GM12878 (cell line): ENCODE measurements at regions not wholly inside any gene's neighbourhood (a gene's known extent, or its start where the extent isn't known, plus 50 kb on each side); places are given as distances from the start of the nearest gene placed in this dataset.

Experiments used
- ATAC-seq: fragments of 200-7000 bp; cut with Tn5 transposase; 3 replicates; pipeline ENCODE4 v1.9.1; 2020; ENCODE audit warnings: mild to moderate bottlenecking, moderate library complexity
- BruUV-seq: library from RNA; stranded (reverse); fragments of 400-500 nt; replicated peaks from 2 replicates; lab custom pipeline; 2021; lab: Mats Ljungman, UMichigan
- CTCF ChIA-PET: fragments of 300-600 bp; sonication (Branson Sonifier 250); formaldehyde crosslinking; extraction: SDS; loops from one replicate; lab custom pipeline; 2021; ENCODE audit warnings: inconsistent platforms; lab: Yijun Ruan, JAX
- POLR2A ChIA-PET: fragments of 350-600 bp; formaldehyde crosslinking; extraction: SDS; loops from one replicate; lab custom pipeline; 2021; ENCODE audit warnings: inconsistent platforms; lab: Charles Lee
- RAD21 ChIA-PET: fragments of 300-600 bp; sonication (Branson Sonifier 250); formaldehyde crosslinking; loops from one replicate; lab custom pipeline; 2023; ENCODE audit warnings: antibody characterized with exemption; ENCODE audit not compliant: unreplicated experiment; lab: Charles Lee
- SMC1A ChIA-PET: fragments of 300-600 bp; sonication (Branson Sonifier 250); formaldehyde crosslinking; loops from one replicate; lab custom pipeline; 2023; ENCODE audit not compliant: unreplicated experiment, uncharacterized antibody; lab: Charles Lee
- DNase-seq: peaks from one replicate; pipeline ENCODE4 v3.0.0-alpha.2; 2011; ENCODE audit warnings: low read depth, low spot score
- FAIRE-seq: peaks from 3 replicates; lab custom pipeline; 2011; peaks lifted over from hg19 to GRCh38; lab: Jason Lieb, UNC
- H2AFZ ChIP-seq: 2 replicates; pipeline ENCODE4 v1.6.0; 2011; ENCODE audit warnings: low read depth, low read length, control low read depth; ENCODE audit not compliant: control insufficient read depth
- H3K27ac ChIP-seq: 2 replicates; pipeline ENCODE4 v1.5.1; 2011; ENCODE audit warnings: control low read depth; ENCODE audit not compliant: control insufficient read depth, insufficient read depth
- H3K27me3 ChIP-seq, 2 experiments: replicated peaks in 1 of 2; 2 replicates each; pipeline versions ENCODE4 v1.6.0 to v1.6.1; 2011; ENCODE audit warnings: low read length in 1 of 2; ENCODE audit not compliant: control insufficient read depth in 2 of 2, insufficient read depth in 2 of 2
- H3K36me3 ChIP-seq, 2 experiments: 2 replicates each; pipeline ENCODE4 v1.5.1; 2011; ENCODE audit warnings: low read length in 1 of 2; ENCODE audit not compliant: control insufficient read depth in 2 of 2, insufficient read depth in 2 of 2
- H3K4me1 ChIP-seq: 2 replicates; pipeline ENCODE4 v1.6.1; 2011; ENCODE audit warnings: mild to moderate bottlenecking, low read length, moderate library complexity, mixed read lengths; ENCODE audit not compliant: control insufficient read depth, insufficient read depth
- H3K4me2 ChIP-seq: 2 replicates; pipeline ENCODE4 v1.6.0; 2011; ENCODE audit warnings: control low read depth; ENCODE audit not compliant: control insufficient read depth, insufficient read depth
- H3K4me3 ChIP-seq: fragments of 200-600 bp; sonication (generic); 2 replicates; pipeline ENCODE4 v1.5.1; 2016
- H3K79me2 ChIP-seq: 2 replicates; pipeline ENCODE4 v1.6.0; 2011; ENCODE audit warnings: low read length; ENCODE audit not compliant: control insufficient read depth, insufficient read depth
- H3K9ac ChIP-seq: 2 replicates; pipeline ENCODE4 v1.8.0; 2011; ENCODE audit warnings: low read length, control low read depth, mixed read lengths; ENCODE audit not compliant: control insufficient read depth, insufficient read depth
- H3K9me3 ChIP-seq: replicated peaks from 3 replicates; pipeline ENCODE4 v1.5.1; 2011; ENCODE audit warnings: mild to moderate bottlenecking, low read length; ENCODE audit not compliant: control insufficient read depth, insufficient read depth
- H4K20me1 ChIP-seq: 2 replicates; pipeline ENCODE4 v1.6.0; 2011; ENCODE audit not compliant: control insufficient read depth, insufficient read depth
- BCL11A ChIP-seq: IDR thresholded peaks from 2 replicates; pipeline ENCODE4 v1.6.1; 2011; ENCODE audit warnings: low read depth, low read length
- EZH2 ChIP-seq: IDR thresholded peaks from 2 replicates; pipeline ENCODE4 v1.6.1; 2012; ENCODE audit warnings: low read depth, mild to moderate bottlenecking, control low read depth, inconsistent platforms, low read length, borderline replicate concordance; ENCODE audit not compliant: control insufficient read depth
- FOXK2 ChIP-seq: fragments of 450-650 bp; IDR thresholded peaks from 2 replicates; pipeline ENCODE4 v1.6.1; 2017; ENCODE audit warnings: mild to moderate bottlenecking, moderate library complexity
- LARP7 ChIP-seq: fragments of 450-650 bp; IDR thresholded peaks from 2 replicates; pipeline ENCODE4 v1.6.1; 2017; ENCODE audit warnings: mild to moderate bottlenecking
- MEF2A ChIP-seq: IDR thresholded peaks from 2 replicates; pipeline ENCODE4 v1.6.1; 2011; ENCODE audit warnings: low read depth, mild to moderate bottlenecking, low read length, moderate library complexity; ENCODE audit not compliant: insufficient read depth
- MYB ChIP-seq: fragments of 150-350 bp; IDR thresholded peaks from 2 replicates; pipeline ENCODE4 v1.6.1; 2014; ENCODE audit warnings: mild to moderate bottlenecking, low read depth, low read length, borderline replicate concordance
- NBN ChIP-seq: fragments of 450-650 bp; IDR thresholded peaks from 2 replicates; pipeline ENCODE4 v1.6.1; 2016
- NFXL1 ChIP-seq: fragments of 450-650 bp; IDR thresholded peaks from 2 replicates; pipeline ENCODE4 v1.6.1; 2017; ENCODE audit warnings: antibody characterized with exemption, mild to moderate bottlenecking, borderline replicate concordance
- NR2C2 ChIP-seq: IDR thresholded peaks from 2 replicates; pipeline ENCODE4 v1.6.1; 2011; ENCODE audit warnings: borderline replicate concordance, low read depth; ENCODE audit not compliant: control insufficient read depth, insufficient read length
- PKNOX1 ChIP-seq: fragments of 450-650 bp; IDR thresholded peaks from 2 replicates; pipeline ENCODE4 v1.6.1; 2016; ENCODE audit warnings: mild to moderate bottlenecking
- POU2F2 ChIP-seq: IDR thresholded peaks from 3 replicates; pipeline ENCODE4 v1.6.1; 2011; ENCODE audit warnings: low read depth, mild to moderate bottlenecking, low read length, borderline replicate concordance
- RCOR1 ChIP-seq: conservative IDR thresholded peaks from 2 replicates; pipeline ENCODE4 v1.6.1; 2012; ENCODE audit warnings: low read depth, low read length, improper control_type of control experiment
- SIN3A ChIP-seq: IDR thresholded peaks from 2 replicates; pipeline ENCODE4 v1.6.1; 2012; ENCODE audit warnings: low read depth, low read length, improper control_type of control experiment
- USF2 ChIP-seq: IDR thresholded peaks from 2 replicates; pipeline ENCODE4 v1.6.1; 2011; ENCODE audit warnings: low read depth, low read length, improper control_type of control experiment, borderline replicate concordance
- WGBS: methylation state at CpG from one replicate; pipeline ENCODE4 v1.1.6; 2016; ENCODE audit warnings: low lambda C conversion rate; ENCODE audit not compliant: insufficient replicate concordance, insufficient coverage; ENCODE audit errors: missing lambda C conversion rate; 5-methylcytosine and 5-hydroxymethylcytosine counted together
- in situ Hi-C: fragments of 300-500 bp; cut with MboI; formaldehyde crosslinking; loops from 9 replicates; pipeline ENCODE4 v1.14.3; 2018; ENCODE audit warnings: mixed read lengths
- intact Hi-C: fragments of 100-400 bp; cut with micrococcal nuclease; formaldehyde crosslinking; loops from one replicate; pipeline ENCODE4 v1.14.2; 2022; ENCODE audit not compliant: unreplicated experiment
- TF ChIP-seq, protein P1 (sequence below): fragments of 450-650 bp; IDR thresholded peaks from 2 replicates; pipeline ENCODE4 v1.6.1; 2017; ENCODE audit warnings: borderline replicate concordance
- TF ChIP-seq, protein P2 (sequence below): fragments of 450-650 bp; IDR thresholded peaks from 2 replicates; pipeline ENCODE4 v1.6.1; 2017; ENCODE audit warnings: mild to moderate bottlenecking, moderate library complexity
- TF ChIP-seq, protein P3 (sequence below): IDR thresholded peaks from 2 replicates; pipeline ENCODE4 v1.6.1; 2011; ENCODE audit warnings: mild to moderate bottlenecking, low read depth, low read length, moderate library complexity; ENCODE audit not compliant: insufficient replicate concordance

- in situ Hi-C loops, result no loop called here
Observed at GRCh38 chr3:72368331-72368975, 479.8 kb downstream of the SHQ1 start.

More at GRCh38 chr3:72368331-72368975, 479.8 kb downstream of the SHQ1 start:
- Histone ChIP-seq H3K9ac (no peak overlapping the region), H3K27me3 (no peaks in the 10 kb centered on the region), H3K9me3 (no peaks in the 10 kb centered on the region; the same call in 2 of the 3 replicates), H2AFZ (no peak overlapping the region), H3K27ac (no peak overlapping the region), H3K79me2 (no peaks in the 10 kb centered on the region), H4K20me1 (no peaks in the 10 kb centered on the region), H3K4me2 (no peak overlapping the region), H3K36me3 (no peaks in the 10 kb centered on the region; a peak in 1 of 4 replicates), H3K4me1 (no peaks in the 10 kb centered on the region), H3K4me3 (no peak overlapping the region)
- no TSS peak for BruUV-seq
- WGBS, result 80% methylated on average over 12 of the region's 12 CpGs
- ChIA-PET SMC1A (no interaction called here), RAD21 (no interaction called here), POLR2A (no interaction called here), CTCF (no interaction called here)
- intact Hi-C loops, result no loop called here
- ATAC-seq (no peak), FAIRE-seq (no peak), DNase-seq (no peak)
- TF ChIP-seq, protein P1, sequence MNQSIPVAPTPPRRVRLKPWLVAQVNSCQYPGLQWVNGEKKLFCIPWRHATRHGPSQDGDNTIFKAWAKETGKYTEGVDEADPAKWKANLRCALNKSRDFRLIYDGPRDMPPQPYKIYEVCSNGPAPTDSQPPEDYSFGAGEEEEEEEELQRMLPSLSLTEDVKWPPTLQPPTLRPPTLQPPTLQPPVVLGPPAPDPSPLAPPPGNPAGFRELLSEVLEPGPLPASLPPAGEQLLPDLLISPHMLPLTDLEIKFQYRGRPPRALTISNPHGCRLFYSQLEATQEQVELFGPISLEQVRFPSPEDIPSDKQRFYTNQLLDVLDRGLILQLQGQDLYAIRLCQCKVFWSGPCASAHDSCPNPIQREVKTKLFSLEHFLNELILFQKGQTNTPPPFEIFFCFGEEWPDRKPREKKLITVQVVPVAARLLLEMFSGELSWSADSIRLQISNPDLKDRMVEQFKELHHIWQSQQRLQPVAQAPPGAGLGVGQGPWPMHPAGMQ, result no peak
- TF ChIP-seq EZH2 (no peak), USF2 (no peak), MYB (no peak), POU2F2 (no peak), SIN3A (no peak), NFXL1 (no peak), BCL11A (no peak), LARP7 (no peak), FOXK2 (no peak), NBN (no peak), PKNOX1 (no peak), MEF2A (no peak), RCOR1 (no peak), NR2C2 (no peak)
- TF ChIP-seq, protein P2, sequence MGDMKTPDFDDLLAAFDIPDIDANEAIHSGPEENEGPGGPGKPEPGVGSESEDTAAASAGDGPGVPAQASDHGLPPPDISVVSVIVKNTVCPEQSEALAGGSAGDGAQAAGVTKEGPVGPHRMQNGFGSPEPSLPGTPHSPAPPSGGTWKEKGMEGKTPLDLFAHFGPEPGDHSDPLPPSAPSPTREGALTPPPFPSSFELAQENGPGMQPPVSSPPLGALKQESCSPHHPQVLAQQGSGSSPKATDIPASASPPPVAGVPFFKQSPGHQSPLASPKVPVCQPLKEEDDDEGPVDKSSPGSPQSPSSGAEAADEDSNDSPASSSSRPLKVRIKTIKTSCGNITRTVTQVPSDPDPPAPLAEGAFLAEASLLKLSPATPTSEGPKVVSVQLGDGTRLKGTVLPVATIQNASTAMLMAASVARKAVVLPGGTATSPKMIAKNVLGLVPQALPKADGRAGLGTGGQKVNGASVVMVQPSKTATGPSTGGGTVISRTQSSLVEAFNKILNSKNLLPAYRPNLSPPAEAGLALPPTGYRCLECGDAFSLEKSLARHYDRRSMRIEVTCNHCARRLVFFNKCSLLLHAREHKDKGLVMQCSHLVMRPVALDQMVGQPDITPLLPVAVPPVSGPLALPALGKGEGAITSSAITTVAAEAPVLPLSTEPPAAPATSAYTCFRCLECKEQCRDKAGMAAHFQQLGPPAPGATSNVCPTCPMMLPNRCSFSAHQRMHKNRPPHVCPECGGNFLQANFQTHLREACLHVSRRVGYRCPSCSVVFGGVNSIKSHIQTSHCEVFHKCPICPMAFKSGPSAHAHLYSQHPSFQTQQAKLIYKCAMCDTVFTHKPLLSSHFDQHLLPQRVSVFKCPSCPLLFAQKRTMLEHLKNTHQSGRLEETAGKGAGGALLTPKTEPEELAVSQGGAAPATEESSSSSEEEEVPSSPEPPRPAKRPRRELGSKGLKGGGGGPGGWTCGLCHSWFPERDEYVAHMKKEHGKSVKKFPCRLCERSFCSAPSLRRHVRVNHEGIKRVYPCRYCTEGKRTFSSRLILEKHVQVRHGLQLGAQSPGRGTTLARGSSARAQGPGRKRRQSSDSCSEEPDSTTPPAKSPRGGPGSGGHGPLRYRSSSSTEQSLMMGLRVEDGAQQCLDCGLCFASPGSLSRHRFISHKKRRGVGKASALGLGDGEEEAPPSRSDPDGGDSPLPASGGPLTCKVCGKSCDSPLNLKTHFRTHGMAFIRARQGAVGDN, result no peak
- TF ChIP-seq, protein P3, sequence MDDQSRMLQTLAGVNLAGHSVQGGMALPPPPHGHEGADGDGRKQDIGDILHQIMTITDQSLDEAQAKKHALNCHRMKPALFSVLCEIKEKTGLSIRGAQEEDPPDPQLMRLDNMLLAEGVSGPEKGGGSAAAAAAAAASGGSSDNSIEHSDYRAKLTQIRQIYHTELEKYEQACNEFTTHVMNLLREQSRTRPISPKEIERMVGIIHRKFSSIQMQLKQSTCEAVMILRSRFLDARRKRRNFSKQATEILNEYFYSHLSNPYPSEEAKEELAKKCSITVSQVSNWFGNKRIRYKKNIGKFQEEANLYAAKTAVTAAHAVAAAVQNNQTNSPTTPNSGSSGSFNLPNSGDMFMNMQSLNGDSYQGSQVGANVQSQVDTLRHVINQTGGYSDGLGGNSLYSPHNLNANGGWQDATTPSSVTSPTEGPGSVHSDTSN, result no peak
